Dendritic cell treated with granulocyte-macrophage colony-stimulating factor and Interleukin-4, amounts not matched to agents 40 ng/mL and 50 ng/mL, for 4 days (primary cell): ENCODE measurements at regions not wholly inside any gene's neighbourhood (a gene's known extent, or its start where the extent isn't known, plus 50 kb on each side); places are given as distances from the start of the nearest gene placed in this dataset.
"Not testable (repeated sequence)": the region's sequence is repeated elsewhere in the genome, so short reads cannot be mapped to it uniquely, and the experiment has no call there.

Source experiments
- H3K27ac Mint-ChIP-seq: one replicate; pipeline ENCODE4 v1.8.0; 2022; ENCODE audit warnings: mild to moderate bottlenecking, mixed read lengths
- H3K27me3 Mint-ChIP-seq: one replicate; pipeline ENCODE4 v1.8.0; 2022; ENCODE audit warnings: mild to moderate bottlenecking, mixed read lengths
- H3K36me3 Mint-ChIP-seq: one replicate; pipeline ENCODE4 v1.8.0; 2022; ENCODE audit warnings: low read depth, mixed read lengths
- H3K4me1 Mint-ChIP-seq: one replicate; pipeline ENCODE4 v1.8.0; 2022; ENCODE audit warnings: low read depth, mixed read lengths
- H3K4me3 Mint-ChIP-seq: one replicate; pipeline ENCODE4 v1.8.0; 2022; ENCODE audit warnings: mild to moderate bottlenecking, moderate library complexity, mixed read lengths
- H3K9me3 Mint-ChIP-seq: one replicate; pipeline ENCODE4 v1.8.0; 2022; ENCODE audit warnings: mixed read lengths
- intact Hi-C: fragments of 100-400 bp; cut with micrococcal nuclease; formaldehyde crosslinking; loops from one replicate; pipeline ENCODE4 v1.15.0; 2022

DNA sequence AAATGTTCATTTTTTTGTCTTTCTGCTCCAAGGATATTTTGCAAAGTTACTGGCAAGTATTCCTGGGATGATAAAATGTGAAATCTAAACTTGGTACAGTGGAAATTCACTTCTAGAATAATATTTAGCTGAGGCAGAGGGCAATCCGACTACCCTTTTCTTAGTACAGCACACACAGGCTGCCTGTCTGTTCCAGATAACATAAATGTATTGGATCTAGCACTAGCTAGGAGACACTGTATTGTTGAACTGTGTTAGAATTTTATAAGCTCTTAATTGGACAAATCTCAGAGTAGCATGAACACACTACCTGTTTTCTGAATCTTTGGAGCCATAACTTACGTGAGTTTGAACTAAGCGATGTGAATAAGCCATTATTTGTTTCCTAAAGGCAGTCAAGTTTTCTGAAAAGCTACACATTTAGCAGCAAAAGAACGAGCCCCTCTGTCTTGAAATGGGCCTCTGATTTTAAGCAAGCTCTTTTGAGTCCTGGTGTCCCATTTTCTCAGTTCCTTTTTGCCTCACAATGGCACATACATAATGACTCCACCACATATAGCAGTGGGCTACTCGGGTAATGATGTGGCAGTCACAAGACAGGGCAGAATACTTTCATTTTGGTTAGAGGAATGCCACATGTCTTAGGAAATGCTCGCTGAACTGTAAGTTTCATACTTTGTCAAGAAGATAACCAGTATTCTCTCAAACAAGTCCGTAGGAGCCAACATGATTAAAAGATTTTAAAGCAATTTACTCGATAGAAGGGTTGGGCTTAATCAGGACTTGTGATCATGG, 116.5 kb upstream of the ESR1 start:
- H3K9me3 Mint-ChIP-seq = no peaks in the 10 kb centered on the region
- peaks cover 20% of the 10 kb centered on the region for H3K4me1 Mint-ChIP-seq
- H3K4me3 Mint-ChIP-seq = peak overlapping the region; percentile 69
- intact Hi-C loops = loop anchor here (2.0 to 10.0 kb wide), 2 partner anchors 238 to 434 kb away; partner anchors contain the start of gene RMND1
- no peaks in the 10 kb centered on the region for H3K27me3 Mint-ChIP-seq
- no peaks in the 10 kb centered on the region for H3K36me3 Mint-ChIP-seq
- peak overlapping the region; percentile 88 for H3K27ac Mint-ChIP-seq

DNA sequence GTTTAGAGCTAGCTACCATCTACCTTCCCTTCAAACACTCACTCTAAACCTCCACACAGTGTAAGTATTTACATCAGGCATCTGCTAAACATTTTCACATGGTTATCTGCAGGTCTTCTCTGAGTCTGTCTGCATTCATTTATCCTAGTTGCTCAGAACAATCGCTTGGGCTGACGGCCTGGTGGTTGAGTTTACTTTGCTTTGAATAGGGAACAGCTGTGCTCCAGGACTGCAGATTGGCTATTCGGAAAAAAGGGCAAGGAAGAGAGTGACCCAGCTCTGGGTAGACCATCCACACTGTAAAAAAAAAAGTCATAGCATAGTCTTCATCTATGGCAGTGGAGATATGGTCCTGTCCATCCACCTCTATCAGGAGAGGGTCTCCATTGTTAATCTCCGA, 115.3 kb upstream of the ESR1 start:
- no peak overlapping the region for H3K4me3 Mint-ChIP-seq

DNA sequence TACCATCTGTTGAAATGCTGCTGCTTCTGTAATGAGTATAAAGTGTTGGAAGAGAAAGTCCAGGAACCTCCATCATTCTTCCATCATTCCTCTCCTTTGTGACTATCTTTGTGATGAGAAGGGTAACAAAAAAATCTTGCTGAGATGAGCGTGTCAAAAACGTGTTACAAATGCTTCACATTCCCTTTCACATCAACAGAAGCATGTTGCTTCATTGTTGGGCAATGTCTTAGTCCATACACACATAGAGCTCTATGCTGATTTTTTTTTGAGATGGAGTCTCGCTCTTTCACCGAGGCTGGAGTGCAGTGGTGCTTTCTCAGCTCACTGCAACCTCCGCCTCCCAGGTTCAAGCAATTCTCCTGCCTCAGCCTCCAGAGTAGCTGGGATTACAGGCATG, 114.1 kb upstream of the ESR1 start:
- Mint-ChIP-seq H3K4me1 (peaks cover 20% of the 10 kb centered on the region), H3K27ac (no peak overlapping the region), H3K9me3 (no peaks in the 10 kb centered on the region), H3K4me3 (no peak overlapping the region), H3K36me3 (no peaks in the 10 kb centered on the region), H3K27me3 (peaks cover 1% of the 10 kb centered on the region)
- intact Hi-C loops = loop anchor here (10.0 kb wide), 1 partner anchor 431 kb away; no protein-coding TSS in a partner anchor

More for the DNA sequence above, 115.3 kb upstream of the ESR1 start:
- intact Hi-C loops = loop anchor here (10.0 kb wide), 1 partner anchor 433 kb away; no protein-coding TSS in a partner anchor
- H3K27me3 Mint-ChIP-seq = peaks cover 1% of the 10 kb centered on the region
- no peaks in the 10 kb centered on the region for H3K9me3 Mint-ChIP-seq
- H3K36me3 Mint-ChIP-seq = no peaks in the 10 kb centered on the region
- peak overlapping the region; percentile 88 for H3K27ac Mint-ChIP-seq
- H3K4me1 Mint-ChIP-seq = peaks cover 20% of the 10 kb centered on the region

DNA sequence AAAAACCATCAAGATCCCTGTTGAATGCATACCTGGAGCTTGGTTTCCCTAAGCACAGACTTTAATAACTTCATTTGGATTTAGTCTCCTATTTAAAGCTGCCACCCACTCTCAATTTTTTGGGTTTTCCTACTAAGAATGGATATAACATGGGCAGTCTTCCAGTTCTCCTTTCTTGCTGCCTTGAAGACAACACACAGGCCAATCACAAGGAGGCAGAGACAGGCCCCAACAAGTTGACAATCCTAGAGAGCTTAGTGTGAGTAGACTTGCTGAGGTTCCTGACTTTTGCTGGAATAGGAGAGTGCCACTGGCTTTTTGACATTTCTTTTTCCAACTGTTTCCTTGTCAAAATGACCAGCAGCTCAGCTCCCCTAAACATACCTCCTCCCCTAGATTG, 112.3 kb upstream of the ESR1 start:
- intact Hi-C loops = loop anchor here (10.0 kb wide), 1 partner anchor 430 kb away; no protein-coding TSS in a partner anchor
- Mint-ChIP-seq H3K4me1 (peaks cover 20% of the 10 kb centered on the region), H3K27me3 (peaks cover 1% of the 10 kb centered on the region), H3K27ac (no peak overlapping the region), H3K36me3 (no peaks in the 10 kb centered on the region), H3K4me3 (no peak overlapping the region), H3K9me3 (no peaks in the 10 kb centered on the region)

DNA sequence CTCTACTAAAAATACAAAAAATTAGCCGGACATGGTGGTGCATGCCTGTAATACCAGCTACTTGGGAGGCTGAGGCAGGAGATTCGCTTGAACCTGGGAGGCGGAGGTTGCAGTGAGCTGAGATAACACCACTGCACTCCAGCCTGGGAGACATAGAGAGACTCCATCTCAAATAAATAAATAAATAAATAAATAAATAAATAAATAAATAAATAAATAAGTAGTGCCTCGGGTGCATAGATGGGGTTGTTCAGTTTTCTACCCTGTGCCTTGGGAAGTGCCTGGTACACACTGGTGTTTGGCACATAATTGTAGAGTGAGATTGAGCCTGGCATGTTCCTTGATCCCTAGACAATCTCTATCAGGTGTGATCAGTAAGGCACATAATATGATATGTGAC, 111.2 kb upstream of the ESR1 start:
- not testable (repeated sequence) for H3K4me3 Mint-ChIP-seq, H3K9me3 Mint-ChIP-seq, H3K27me3 Mint-ChIP-seq, H3K36me3 Mint-ChIP-seq, H3K27ac Mint-ChIP-seq
- peaks cover 13% of the 10 kb centered on the region for H3K4me1 Mint-ChIP-seq
- intact Hi-C loops = loop anchor here (10.0 kb wide), 1 partner anchor 428 kb away; no protein-coding TSS in a partner anchor

DNA sequence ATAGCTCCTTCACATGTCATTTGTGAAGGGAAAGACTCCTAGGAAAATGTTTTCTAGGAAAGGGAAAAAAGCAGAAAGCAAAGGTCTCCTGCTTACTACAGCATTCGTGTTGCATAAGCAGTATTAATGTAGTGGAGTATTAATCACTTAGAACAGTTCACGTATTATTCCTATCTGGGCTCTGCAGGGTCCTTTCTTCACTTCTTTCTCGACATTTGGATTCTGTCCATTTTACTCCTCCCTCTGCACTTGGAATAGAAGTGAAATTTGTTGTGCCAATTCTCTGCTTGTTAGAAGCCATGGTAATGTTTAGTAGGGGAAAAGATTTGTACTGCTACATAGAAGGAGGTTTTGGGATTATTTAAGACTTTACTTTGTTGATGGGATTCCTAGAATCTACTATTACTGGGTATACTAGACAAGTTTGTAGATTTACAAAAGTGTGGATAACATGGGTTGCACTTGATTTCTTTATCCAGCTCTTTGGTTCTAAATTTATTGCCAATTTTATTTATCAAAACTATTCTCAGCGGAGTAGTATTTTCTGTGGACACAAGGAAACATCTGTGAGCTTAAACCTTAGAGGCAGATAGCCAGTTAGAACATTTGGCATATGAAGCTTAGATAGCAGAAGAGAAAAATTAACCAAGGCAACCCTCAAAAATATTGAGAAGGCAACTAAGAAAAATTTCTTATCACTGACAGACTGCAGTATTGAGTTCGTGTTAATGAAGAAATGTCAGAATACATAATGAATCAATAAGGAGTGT, 108.4 kb upstream of the ESR1 start:
- Mint-ChIP-seq H3K9me3 (no peaks in the 10 kb centered on the region), H3K27ac (no peak overlapping the region), H3K4me3 (no peak overlapping the region), H3K4me1 (peaks cover 5% of the 10 kb centered on the region), H3K27me3 (peaks cover 1% of the 10 kb centered on the region), H3K36me3 (no peaks in the 10 kb centered on the region)
- intact Hi-C loops = loop anchor here (10.0 kb wide), 1 partner anchor 426 kb away; no protein-coding TSS in a partner anchor

DNA sequence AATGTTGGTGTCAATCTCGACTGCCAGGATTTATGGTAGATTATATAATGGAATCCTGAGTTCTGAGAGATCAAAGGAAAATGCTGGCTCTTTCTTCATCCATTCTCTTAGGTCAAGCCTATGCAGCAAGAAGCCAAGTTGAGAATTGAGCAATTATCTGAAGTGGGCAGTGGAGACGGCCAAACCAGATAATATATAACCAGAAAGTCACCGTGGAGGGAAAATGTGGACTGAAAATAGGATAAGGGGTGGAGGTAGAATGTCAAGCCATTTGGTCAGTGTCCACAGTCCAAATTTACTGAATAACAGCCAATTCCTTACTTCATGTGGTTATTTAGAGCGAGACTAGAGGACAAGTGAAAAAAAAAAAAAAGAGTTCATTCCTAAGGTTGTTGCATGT, 107.8 kb upstream of the ESR1 start:
- intact Hi-C loops = loop anchor here (10.0 kb wide), 1 partner anchor 425 kb away; no protein-coding TSS in a partner anchor

DNA sequence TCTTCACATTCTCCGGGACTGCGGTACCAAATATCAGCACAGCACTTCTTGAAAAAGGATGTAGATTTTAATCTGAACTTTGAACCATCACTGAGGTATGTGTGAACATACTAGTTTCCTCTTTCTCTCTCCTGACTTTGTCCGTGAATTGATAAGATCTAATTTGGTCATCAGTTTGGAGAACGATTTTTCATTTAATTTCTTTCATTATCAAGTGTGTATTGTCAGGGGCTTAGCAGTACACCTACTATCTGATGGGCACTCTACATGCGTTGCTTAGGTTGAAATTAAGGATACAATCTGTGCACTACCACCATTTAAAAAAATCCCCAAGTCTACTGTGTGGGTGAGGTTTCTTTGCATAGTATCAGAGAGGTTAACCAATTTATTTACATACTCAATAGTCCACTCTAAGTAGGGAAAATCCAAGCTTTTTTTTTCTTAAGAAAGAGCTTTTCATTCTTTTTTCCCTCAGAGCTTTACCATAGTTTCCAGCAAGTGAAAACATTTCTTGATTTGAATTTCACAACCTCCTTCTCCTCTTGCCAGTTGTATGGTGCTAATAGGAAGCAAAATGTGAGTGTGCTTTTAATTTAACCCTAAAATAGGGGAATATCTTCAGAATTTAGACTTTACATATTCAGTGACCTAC, 105.4 kb upstream of the ESR1 start:
- Mint-ChIP-seq H3K27ac (no peak overlapping the region), H3K36me3 (no peaks in the 10 kb centered on the region), H3K27me3 (no peaks in the 10 kb centered on the region), H3K4me3 (no peak overlapping the region), H3K4me1 (no peaks in the 10 kb centered on the region), H3K9me3 (no peaks in the 10 kb centered on the region)
- intact Hi-C loops = no loop called here

More for the DNA sequence above, 107.8 kb upstream of the ESR1 start:
- H3K27me3 Mint-ChIP-seq = peaks cover 1% of the 10 kb centered on the region
- peaks cover 3% of the 10 kb centered on the region for H3K4me1 Mint-ChIP-seq
- no peaks in the 10 kb centered on the region for H3K36me3 Mint-ChIP-seq
- H3K27ac Mint-ChIP-seq = no peak overlapping the region
- H3K4me3 Mint-ChIP-seq = no peak overlapping the region
- no peaks in the 10 kb centered on the region for H3K9me3 Mint-ChIP-seq

DNA sequence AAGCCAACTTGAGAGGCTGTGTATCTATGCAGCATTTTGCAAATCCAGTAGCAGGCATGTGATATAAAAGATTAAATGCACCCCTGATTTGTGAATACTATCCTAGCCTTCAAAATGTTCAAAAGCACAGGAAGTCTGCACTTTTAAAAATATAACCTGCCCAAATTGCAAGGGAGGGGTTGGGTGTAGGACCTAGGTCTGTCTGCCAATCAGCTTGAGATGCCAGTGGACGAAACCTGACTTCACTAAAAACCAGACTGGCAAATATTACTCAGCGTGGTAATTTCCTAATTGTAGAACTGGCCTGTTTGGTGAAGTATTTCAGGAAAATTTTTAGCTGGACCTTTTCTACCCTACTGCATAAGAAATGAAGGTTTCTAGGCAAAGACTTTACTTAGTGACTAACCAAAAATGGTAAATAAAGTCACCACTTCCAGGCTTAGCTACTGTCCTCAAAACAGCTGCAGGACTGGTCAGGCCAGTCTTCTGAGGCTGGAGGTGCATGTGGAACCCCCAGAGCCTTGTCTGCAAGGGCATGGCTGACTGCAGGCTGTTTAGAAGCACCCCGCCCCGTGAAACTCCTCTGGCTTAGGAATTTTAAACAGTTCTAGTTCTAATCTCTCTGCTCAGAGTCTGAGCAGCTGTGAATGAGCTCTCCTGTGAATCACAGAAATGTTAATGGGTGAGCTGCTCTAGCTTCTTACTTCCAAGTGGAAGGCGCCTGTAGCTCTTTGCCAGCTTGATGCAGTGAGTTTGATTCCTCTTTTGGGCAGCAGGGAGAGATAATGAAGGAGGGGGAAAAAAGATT, 104.4 kb upstream of the ESR1 start:
- H3K27ac Mint-ChIP-seq = no peak overlapping the region
- H3K4me3 Mint-ChIP-seq = no peak overlapping the region
- intact Hi-C loops = no loop called here
- no peaks in the 10 kb centered on the region for H3K9me3 Mint-ChIP-seq
- no peaks in the 10 kb centered on the region for H3K4me1 Mint-ChIP-seq
- H3K36me3 Mint-ChIP-seq = no peaks in the 10 kb centered on the region
- H3K27me3 Mint-ChIP-seq = no peaks in the 10 kb centered on the region

DNA sequence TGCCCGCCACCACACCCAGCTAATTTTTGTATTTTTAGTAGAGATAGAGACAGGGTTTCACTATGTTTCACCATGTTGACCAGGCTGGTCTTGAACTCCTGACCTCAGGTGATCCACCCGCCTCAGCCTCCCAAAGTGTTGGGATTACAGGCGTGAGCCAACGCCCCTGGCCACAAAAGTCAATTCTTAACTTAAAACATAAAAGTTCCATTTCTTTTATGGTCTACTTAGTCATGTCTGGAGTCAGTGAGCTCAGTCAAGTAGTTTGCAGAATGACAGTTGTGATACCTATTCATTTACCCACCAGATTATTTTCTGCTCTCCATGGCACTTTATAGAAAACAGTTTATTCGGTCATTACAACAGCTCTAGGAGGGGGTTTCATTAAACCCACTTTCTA, 103.1 kb upstream of the ESR1 start:
- intact Hi-C loops = no loop called here
- H3K9me3 Mint-ChIP-seq = no peaks in the 10 kb centered on the region
- H3K4me3 Mint-ChIP-seq = no peak overlapping the region
- no peak overlapping the region for H3K27ac Mint-ChIP-seq
- no peaks in the 10 kb centered on the region for H3K4me1 Mint-ChIP-seq
- H3K36me3 Mint-ChIP-seq = no peaks in the 10 kb centered on the region
- H3K27me3 Mint-ChIP-seq = no peaks in the 10 kb centered on the region

DNA sequence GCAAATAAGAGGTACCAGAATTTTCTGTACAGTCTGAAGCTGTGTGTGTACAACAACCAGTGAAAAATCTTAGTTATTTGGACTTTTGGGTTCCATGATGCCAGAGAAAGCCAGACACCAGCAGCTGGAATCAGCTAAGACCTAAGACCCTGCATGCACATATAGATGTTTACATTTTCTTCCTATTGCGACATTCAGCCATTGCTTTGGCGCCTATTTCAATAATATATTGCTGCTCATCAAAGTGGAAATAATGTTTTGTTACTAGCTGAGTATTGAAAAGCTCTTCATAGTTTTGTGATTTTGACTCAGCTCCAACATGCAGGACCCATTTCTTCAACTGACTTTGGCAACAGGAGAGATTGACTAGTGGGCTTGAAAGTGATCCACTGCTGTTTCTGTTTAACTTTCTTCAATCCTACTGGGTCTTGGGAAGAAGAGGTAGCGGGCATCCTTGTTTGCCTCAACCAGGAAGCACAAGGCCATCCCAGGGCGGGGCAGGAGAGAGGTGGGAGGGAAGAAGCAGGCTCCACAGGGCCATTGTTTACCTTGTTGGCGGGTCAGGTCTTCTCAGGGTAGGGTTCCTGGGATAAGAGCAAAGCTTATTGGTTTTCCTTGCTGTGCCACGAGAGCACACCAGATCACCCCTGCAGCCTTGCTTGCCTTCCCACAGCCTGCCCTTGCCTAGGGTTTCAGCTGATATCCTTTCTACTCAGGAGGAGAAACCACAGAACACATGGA, 101.3 kb upstream of the ESR1 start:
- peaks cover 5% of the 10 kb centered on the region for H3K9me3 Mint-ChIP-seq
- no peaks in the 10 kb centered on the region for H3K4me1 Mint-ChIP-seq
- H3K4me3 Mint-ChIP-seq = no peak overlapping the region
- H3K27me3 Mint-ChIP-seq = no peaks in the 10 kb centered on the region
- no peaks in the 10 kb centered on the region for H3K36me3 Mint-ChIP-seq
- H3K27ac Mint-ChIP-seq = no peak overlapping the region
- intact Hi-C loops = no loop called here

DNA sequence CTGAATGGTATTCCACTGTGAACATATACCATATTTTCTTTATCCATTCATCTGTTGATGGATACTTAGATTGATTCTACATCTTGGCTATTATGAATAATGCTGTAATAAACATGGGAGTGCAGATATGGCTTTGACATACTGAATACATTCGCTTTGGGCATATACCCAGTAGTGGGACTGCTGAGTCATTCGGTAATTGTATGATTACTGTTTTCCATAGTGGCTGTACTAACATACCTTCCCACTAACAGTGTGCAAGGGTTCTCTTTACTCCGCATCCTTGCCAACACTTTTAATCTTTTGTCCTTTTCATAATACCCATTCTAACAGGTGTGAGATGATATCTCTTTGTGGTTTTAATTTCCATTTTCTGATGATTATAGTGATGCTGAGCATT, 98.2 kb upstream of the ESR1 start:
- intact Hi-C loops = no loop called here
- Mint-ChIP-seq H3K27me3 (no peaks in the 10 kb centered on the region), H3K4me1 (no peaks in the 10 kb centered on the region), H3K36me3 (no peaks in the 10 kb centered on the region), H3K9me3 (peaks cover 26% of the 10 kb centered on the region), H3K27ac (no peak overlapping the region), H3K4me3 (no peak overlapping the region)

DNA sequence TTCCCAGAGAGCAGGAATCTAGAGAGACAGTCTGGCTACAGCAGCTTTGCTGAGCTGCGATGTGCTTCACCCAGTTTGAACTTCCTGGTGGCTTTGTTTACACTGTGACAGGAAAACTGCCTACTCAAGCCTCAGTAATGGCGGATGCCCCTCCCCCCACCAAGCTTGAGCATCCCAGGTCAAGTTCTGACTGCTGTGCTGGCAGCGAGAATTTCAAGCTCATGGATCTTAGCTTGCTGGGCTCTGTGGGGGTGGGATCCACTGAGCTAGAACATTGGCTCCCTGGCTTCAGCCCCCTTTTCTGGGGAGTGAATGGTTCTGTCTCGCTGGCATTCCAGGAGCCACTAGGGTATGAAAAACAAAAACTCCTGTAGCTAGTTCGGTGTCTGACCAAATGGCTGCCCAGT, 91.0 kb upstream of the ESR1 start:
- H3K27me3 Mint-ChIP-seq = peaks cover 1% of the 10 kb centered on the region
- H3K9me3 Mint-ChIP-seq = peaks cover 30% of the 10 kb centered on the region
- intact Hi-C loops = no loop called here
- no peaks in the 10 kb centered on the region for H3K36me3 Mint-ChIP-seq
- no peak overlapping the region for H3K4me3 Mint-ChIP-seq
- H3K27ac Mint-ChIP-seq = no peak overlapping the region
- no peaks in the 10 kb centered on the region for H3K4me1 Mint-ChIP-seq
